ENCODE measurements at regions not wholly inside any gene's neighbourhood (a gene's known extent, or its start where the extent isn't known, plus 50 kb on each side); places are given as distances from the start of the nearest gene placed in this dataset.
"Not testable (repeated sequence)": the region's sequence is repeated elsewhere in the genome, so short reads cannot be mapped to it uniquely, and the experiment has no call there.

DNA sequence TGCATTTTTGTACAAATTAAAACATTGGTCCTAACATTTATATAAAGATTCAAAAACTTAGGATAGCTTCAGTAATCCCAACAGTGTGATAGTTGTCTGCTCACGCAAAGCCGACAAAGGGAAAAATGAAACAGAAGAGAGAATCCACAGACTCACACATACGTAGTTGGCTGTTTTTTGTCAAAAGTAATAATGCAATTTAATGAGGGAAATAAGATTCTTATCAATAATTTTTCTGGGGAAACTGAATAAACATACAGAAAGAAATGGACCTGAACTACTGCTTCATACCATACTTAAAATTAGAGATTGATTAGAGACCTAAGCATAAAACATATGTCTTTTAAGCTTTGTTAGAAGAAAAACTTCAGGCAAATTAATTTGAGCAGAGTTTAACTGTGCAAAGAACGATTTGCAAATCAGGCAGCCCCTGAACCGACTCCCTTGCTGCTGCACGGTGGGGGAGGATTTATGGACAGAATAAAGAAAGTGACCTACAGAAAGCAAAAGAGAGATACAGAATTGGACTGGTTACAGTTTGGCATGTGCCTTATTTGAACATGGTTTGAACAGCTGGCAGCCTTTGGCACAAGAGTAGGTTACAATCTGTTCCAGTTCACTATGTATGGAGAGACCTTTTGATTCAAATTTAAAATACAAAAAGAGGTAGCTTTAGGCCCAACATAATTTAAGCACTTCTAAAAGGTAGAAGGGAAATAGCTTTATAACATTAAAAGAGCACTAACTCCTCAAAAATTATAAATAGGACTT, 64.9 kb upstream of the CTSV start:
- TF ChIP-seq, protein P1, sequence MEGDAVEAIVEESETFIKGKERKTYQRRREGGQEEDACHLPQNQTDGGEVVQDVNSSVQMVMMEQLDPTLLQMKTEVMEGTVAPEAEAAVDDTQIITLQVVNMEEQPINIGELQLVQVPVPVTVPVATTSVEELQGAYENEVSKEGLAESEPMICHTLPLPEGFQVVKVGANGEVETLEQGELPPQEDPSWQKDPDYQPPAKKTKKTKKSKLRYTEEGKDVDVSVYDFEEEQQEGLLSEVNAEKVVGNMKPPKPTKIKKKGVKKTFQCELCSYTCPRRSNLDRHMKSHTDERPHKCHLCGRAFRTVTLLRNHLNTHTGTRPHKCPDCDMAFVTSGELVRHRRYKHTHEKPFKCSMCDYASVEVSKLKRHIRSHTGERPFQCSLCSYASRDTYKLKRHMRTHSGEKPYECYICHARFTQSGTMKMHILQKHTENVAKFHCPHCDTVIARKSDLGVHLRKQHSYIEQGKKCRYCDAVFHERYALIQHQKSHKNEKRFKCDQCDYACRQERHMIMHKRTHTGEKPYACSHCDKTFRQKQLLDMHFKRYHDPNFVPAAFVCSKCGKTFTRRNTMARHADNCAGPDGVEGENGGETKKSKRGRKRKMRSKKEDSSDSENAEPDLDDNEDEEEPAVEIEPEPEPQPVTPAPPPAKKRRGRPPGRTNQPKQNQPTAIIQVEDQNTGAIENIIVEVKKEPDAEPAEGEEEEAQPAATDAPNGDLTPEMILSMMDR (IDR thresholded peaks at IDR 0.05; ENCODE audit: insufficient read depth, low read length), result not testable (repeated sequence)
- TF ChIP-seq, protein P2, sequence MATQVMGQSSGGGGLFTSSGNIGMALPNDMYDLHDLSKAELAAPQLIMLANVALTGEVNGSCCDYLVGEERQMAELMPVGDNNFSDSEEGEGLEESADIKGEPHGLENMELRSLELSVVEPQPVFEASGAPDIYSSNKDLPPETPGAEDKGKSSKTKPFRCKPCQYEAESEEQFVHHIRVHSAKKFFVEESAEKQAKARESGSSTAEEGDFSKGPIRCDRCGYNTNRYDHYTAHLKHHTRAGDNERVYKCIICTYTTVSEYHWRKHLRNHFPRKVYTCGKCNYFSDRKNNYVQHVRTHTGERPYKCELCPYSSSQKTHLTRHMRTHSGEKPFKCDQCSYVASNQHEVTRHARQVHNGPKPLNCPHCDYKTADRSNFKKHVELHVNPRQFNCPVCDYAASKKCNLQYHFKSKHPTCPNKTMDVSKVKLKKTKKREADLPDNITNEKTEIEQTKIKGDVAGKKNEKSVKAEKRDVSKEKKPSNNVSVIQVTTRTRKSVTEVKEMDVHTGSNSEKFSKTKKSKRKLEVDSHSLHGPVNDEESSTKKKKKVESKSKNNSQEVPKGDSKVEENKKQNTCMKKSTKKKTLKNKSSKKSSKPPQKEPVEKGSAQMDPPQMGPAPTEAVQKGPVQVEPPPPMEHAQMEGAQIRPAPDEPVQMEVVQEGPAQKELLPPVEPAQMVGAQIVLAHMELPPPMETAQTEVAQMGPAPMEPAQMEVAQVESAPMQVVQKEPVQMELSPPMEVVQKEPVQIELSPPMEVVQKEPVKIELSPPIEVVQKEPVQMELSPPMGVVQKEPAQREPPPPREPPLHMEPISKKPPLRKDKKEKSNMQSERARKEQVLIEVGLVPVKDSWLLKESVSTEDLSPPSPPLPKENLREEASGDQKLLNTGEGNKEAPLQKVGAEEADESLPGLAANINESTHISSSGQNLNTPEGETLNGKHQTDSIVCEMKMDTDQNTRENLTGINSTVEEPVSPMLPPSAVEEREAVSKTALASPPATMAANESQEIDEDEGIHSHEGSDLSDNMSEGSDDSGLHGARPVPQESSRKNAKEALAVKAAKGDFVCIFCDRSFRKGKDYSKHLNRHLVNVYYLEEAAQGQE (IDR thresholded peaks at IDR 0.05; ENCODE audit: insufficient replicate concordance, low read depth), result not testable (repeated sequence)
- TF ChIP-seq POLR2AphosphoS5 (IDR thresholded peaks at IDR 0.05; ENCODE audit: low read depth), result not testable (repeated sequence)

Measured in HL-60 (cell line).